NCI-H1092 (cell line): ENCODE measurements at regions not wholly inside any gene's neighbourhood (a gene's known extent, or its start where the extent isn't known, plus 50 kb on each side); places are given as distances from the start of the nearest gene placed in this dataset.
"Not testable (repeated sequence)": the region's sequence is repeated elsewhere in the genome, so short reads cannot be mapped to it uniquely, and the experiment has no call there.

Experiments
- DNase-seq: peaks from one replicate; lab custom pipeline; 2025; lab: John Stamatoyannopoulos, UW

DNA sequence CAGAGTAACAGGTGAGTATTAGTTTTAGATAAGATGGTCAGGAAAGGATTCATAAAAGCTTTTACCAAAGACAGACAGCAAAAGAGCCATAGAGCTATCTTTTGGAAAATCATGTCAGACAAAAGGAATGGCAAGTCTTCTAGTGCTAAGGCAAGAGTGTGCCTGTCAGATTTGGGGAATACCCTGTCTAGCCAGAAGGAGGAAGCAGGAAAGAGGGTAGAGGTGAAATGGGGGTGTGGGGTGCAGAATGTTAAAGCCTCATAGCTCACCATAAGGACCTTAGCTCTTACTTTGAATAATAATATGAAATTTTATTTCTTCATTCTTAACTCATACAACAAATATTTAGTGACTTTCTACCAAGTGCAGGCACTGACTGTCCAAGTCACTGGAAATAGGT is 512.1 kb upstream of the ROBO2 start:
- no peak for DNase-seq

DNA sequence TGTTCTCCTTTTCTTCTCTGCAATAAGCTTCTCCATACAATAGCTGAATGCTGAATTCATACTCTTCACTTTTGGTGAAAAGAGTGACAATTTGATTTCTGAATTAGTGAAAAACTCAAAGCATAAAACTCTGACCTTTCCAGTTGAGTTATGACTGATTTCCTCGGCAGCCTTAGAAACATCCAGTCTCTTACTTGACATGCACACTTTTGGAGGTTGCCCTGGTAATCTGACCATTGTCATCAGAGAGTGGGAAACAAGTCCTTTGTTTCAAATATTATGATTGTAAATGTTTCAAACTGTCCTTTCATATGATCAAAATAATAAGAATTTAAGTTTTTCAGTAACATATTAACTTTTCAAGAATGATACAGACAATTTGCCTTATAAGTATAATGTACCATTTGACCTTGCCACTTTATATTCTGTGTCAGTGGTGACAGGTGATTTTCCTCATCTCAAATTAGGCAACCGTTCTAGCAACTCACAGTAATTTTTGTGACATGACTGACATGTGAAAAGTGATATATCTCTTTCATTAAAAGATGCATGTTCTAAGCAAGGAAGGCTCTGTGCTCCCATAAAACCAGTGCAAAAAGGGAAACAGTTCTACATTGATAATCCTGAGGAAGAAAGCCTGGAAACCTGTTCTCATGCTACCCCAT is 507.6 kb upstream of the ROBO2 start:
- DNase-seq: no peak

DNA sequence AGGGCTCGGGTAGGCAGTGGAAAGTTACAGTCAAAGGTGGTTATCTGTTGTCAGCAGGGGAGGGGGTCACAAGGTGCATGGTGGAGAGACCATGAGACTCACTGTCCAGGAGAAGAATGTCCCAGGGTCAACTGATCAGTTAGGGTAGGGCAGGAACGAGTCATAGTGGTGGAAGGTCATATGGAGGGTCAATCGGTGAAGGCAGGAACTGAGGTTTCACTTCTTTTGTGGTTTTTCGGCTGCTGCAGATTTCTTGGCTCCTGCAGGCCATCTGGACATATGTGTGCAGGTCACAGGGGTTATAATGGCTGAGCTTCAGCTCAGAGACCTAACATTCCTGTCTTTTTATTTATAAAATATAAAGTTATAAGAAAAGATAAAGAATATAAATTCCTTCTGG is 506.2 kb upstream of the ROBO2 start:
- not testable (repeated sequence) for DNase-seq

DNA sequence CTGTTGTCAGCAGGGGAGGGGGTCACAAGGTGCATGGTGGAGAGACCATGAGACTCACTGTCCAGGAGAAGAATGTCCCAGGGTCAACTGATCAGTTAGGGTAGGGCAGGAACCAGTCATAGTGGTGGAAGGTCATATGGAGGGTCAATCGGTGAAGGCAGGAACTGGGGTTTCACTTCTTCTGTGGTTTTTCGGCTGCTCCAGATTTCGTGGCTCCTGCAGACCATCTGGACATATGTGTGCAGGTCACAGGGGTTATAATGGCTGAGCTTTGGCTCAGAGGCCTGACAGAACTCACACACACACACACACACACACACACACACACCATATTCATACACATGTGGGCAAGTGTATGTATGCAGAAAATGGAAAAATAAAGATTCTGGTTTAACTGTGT is 502.0 kb upstream of the ROBO2 start:
- not testable (repeated sequence) for DNase-seq

DNA sequence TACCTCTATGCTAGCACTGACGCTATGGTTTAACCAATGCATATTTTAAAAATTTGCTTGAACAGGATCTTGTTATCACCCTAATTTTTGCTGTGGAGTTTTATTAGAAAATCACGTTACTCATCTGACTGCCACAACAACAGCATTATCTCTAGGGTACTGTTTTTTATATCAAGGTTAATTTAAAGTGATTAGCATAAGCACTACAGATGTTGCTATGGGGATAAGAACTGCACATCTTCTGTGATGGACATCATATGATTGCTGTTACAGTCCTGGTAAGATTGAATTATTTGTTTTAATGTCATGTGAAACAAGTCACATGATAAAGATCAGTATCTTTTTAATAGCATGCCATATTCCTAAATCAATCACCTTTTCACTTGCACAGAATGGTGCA is 492.2 kb upstream of the ROBO2 start:
- no peak for DNase-seq

DNA sequence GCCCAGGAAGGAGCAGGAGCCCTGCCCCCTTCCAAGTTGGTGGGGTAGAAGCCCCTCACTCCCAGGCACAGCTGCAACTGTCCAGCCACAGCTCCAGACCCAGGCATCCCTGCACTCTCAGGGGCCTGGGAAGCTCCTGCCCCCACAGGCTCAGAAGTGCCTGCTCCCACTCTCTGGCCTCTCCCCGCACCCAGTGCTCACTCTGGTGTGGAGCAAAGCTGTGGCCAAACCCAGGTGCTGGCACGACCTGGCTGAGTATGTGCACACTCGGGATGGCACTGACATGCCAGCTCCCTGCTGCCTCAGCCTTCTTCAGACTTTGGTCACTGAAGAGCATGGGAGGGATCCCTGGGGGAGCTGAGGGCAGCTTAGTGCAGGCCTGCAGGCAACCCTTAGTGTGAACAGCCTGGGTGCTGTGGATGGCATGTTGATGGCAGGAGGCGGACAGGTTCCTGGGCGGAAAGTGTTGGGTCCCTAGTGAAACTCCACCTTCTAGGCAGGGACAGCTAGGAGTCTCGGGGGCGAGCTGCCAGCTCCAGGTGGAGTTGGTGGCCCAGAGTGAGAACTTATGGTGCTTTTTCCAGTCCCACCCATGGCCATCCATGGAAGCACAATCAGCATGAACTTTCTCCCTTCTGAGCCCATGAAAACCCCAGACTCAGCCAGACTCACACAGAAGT is 489.2 kb upstream of the ROBO2 start:
- DNase-seq: no peak

DNA sequence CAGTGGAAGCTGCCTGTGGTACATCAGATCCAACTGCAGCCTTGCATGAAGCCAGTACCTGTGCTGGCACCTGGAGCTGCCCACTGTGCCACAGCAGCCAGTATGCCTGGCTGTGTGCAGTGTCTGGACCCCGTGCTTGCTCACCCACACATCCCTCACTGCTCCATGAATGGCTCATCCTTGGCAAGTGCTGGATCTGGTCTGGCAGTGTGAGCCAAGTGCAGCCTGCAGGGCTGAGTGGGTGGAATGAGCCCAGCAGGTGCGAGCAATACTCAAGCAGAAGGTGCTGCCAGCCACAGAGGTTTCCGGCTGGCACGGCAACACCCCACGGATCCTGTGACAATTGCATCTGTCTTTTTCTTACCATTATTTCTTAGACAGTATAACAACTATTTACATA is 488.2 kb upstream of the ROBO2 start:
- DNase-seq: no peak

DNA sequence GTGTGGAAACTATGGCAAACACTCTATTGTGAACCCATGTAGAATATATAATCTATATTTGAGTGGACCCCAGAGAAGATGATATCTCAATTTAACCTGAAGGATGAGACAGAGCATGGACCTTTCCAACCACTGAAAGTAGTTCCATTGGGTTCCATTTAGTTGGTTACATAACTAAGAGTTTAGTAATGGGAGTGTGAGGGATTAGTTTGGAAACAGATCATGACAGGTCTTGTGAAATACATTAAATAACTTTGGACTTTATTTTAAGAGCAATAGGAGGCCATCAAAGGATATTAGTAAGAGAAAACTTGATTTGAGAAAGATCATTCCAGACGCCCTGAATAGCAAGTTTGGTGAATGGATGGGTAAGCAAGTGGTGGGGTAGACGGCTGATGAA is 487.2 kb upstream of the ROBO2 start:
- no peak for DNase-seq

DNA sequence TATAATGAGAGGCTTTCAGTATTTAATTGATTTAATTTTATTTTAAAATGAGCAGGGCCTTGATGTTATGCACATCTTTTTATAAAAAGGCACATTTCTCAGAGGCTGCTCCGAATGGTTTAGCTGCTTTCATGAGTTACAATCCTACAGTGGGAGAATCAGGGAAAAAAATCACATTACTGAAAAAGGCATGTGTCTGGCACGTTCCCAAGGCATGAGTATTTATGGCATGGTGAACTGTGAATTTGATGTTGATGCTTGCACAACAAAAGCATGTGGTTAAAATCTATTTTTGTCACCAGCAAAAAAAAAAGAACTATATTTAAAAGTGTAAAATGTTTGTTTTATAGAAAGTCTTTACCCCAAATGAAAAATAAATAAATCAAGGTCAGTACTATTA is 485.2 kb upstream of the ROBO2 start:
- DNase-seq: no peak

DNA sequence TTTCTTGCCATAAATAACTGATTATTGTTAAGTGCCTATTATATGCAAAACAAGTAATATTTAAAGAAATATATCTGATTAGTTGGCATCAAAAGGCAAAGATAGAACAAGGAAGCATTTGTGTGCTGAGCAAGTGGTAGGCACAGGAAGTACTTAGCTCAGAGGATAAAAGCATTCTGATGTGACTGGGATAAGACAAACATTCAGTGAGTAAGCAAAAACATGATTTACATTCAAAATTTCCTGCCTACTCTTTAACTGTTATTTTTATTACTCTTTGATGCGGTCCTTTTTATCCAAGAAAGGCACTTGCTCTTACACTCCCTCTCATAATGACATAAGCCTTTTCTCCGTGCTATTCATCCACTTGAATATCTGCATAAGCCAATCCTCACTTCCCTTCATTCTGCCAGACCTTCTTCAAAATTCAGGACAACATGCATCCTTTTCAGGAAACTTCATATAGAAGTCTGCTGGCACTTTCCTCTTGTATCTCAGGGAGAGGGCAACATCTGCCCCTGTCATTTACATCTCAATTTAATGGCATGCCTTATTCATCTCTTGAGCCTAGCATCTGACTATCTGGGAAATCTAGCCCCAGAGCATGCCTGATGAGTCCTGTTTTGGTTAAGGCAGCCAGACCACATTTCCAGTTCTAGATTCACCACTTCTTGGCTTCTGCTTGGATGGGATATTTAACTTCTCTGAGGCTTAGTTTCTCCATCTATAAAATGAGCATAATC is 478.2 kb upstream of the ROBO2 start:
- no peak for DNase-seq

DNA sequence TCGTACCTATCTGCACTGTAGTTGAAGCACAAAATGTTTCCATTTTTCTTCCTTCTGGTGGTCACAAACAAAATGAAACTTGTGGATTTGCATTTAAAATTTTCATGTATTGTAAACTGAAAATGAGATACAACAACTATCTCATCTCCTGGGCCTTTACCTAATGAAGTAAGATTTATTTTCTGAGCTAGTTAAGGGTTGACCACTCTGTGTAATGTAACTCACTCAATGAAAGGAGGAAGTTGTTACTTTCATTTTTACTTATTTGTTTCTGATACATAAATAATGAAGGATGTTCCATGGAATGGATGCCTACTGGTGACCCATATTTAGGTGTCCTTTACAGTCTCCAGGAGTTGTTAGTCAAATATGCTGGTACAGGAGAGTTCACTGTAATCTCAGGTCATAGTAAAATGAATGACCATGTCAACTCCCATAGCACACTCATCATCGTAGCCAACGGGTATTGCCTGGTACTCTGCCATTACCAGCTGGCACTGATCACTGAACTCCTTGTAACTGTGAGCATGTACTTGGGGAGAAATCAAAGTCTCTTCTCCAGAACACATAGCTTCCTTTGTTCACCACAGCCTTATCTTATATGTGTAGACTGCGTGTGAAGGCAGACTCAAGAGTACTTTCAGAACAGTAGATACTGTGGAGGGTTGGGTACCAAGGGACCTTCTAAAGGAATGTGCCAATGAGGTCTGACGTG is 474.2 kb upstream of the ROBO2 start:
- no peak for DNase-seq

DNA sequence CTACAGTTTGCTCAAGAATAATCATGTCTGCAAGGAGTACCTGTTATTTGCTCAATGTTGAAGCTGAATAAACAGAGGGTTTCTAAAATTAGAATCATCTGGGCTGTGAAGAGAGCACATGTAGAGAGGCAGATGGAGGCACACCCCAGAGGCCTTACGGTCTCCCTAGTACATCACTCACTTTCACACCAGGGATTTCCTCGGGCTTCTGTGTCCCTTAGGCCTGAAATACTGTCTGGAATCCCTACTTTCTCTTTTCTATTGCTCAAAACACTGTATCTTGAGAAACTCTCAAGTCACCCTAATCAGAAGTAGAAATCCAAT is 473.7 kb upstream of the ROBO2 start:
- DNase-seq: no peak

DNA sequence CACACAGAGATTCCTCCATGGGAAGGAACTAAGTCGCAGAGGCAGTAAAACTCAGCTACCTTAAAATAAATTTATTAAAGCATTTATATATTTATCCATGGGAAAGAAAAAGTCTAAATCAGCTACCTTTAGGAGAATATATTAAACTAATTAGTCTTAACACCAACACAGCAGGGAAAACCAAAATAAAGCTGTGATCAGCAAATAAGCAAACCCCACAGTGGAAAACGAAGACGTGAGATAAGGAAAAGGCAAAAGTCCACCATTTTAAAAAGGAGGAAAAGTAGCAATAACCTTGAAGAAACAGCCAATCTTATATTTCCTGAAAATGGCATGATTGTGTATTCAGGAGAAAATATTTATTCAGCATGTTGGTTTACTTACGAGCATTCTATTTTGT is 473.0 kb upstream of the ROBO2 start:
- DNase-seq: no peak

DNA sequence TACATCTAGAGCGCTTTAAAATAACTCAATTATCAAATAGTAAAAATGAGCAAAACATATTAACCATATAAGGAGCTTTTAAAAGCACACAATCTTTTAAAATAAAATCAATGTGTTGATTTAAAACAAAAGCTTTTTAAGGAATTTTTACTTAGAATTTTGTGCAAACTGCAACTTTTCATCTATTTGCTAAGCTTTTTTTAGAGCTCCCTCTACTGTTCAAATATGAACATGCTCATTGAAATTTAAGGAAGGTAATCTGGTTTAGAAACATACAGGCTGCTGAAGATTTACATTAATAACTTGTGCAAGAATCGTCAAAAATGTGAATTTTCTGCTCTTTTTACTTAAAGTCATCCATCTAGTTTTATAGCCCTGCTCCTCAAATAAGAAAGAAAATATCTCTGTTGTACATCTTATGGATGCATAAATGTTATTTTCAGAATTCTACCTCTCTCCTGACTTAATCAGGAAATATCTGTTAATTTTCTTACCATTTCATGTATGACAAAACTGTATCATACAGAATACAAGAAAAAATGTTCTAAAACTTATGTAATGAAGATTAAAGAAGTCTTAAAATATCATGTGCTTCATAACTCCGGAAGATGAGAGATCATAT is 469.4 kb upstream of the ROBO2 start:
- DNase-seq: no peak

DNA sequence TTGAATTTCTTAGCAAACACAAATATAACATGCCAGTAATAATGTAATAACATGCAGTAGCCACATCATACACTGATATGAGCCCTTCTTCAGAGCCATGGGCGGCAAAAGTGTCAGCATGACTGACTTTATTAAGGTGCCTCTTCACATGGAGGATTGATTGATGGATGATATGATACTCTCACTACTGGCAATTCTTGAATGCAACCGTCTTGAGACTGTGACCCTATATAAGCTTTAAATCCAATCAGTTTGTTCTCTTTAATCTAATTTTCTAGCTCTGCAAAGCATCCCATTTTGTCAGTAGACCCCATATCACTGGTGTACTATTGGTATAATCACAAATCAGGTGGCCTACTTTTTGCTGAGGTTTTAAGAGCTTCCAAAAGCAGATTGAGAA is 463.7 kb upstream of the ROBO2 start:
- no peak for DNase-seq

DNA sequence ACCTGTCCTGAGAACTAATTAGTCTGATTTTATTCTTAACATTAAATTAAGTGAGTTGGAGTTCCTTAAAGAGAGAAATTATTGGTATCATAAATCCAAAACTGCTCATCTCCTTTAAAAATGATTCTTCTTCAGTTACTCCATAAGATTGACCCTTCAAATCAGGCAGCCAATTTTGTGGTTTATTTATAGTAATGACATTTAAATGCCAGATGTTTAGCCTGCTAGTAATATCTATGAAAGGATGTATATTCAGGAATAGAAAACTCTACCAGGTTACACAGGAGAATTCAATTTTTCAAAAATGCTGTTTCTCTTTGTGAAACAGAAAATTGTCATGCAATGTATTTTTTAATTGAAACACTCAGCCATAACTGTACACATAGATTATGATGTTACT is 457.8 kb upstream of the ROBO2 start:
- no peak for DNase-seq

DNA sequence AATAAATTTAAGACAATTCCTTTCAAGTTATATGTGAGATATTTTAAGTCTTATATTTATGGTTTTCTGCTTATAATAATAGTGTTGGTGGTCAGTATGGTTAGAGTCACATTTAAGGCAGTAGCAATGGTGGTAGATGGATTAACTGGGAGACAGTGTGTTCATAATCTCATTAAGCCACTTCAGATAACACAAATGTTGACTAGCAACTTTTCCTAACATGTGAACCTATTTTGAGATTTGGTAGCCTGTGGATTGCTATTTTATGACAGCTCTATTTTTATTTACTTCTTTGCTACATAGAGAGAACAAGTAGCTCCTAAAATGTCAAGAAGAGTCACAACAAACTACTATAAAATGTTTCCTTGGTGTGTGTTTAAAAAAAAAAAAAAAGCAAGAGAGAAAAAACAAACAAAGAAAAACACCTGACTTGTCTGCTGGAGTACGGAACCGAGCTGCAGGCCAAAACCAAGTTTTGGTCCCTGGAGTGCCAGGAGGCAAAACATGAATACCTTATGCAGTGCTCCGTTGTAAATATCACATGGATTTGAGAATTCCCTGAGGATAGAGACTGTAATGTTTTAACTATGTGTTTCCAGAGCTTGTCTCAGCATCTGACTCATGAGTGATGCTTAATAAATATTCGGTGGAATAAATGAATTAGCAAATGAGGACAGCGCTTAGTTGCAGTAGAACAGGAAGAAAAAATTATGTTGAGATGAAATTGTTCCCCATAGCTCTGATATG is 457.1 kb upstream of the ROBO2 start:
- no peak for DNase-seq

DNA sequence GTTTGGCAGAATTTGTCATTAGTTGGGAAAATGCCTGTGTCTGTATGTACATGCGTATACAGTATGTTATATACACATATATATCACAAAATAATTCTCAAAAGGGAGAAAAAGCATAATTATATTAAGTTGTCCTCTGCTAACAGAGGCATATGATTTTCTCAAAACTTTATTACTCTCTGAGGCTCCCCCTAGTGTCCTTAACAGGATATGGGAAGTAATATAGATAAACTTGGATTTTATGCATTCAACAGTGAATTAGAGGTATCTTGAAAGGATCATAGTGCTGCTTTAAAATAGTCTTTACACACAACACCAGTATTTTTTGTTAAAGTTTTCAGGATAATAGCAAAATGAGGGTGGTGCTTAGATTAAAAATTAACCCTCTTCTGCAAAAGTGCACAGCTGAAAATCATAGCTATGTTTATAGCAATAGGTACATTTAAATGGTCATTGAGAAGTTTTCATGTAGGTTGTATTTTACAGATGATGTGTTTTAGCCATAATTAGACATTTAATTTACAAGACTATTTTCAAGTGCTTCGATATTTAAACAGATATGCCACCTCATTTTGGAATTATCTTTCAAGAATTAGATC is 454.0 kb upstream of the ROBO2 start:
- DNase-seq: no peak

DNA sequence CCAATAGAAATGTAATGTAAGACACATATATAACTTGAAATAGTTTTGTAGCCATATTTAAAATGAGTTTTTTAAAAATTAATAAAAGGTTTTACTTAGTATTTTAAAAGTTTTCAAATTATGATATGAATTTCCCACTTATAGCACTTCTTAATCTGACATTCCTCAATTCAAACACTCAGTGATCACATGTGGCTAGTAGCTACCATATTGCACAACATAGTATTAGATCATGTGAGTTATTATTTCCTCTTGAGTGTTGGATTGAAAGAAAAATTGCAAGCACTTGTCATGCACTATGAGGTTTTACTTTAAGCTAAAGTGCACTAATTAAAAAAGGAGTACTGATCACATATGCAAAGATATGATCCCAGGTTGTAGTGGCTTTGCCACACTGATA is 453.4 kb upstream of the ROBO2 start:
- no peak for DNase-seq

DNA sequence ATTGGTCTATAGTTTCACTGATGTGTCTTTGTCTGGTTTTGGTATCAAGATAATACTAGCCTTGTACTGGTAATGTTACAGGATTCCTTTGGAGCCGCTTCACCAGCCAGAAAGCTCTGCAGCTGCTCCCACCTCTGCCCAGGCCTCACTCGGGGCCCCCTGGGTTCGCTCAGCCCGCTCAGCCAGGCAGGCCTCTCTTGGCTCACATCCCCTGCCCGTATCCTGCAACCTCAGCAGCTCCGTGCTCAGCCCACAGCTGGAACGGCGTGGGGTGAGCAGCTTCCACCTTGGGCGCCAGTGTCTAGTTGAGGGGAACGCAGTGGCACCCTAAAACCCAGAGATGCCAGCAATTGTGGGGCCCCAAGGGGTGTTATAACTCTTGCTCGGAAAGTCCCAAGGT is 429.7 kb upstream of the ROBO2 start:
- no peak for DNase-seq

DNA sequence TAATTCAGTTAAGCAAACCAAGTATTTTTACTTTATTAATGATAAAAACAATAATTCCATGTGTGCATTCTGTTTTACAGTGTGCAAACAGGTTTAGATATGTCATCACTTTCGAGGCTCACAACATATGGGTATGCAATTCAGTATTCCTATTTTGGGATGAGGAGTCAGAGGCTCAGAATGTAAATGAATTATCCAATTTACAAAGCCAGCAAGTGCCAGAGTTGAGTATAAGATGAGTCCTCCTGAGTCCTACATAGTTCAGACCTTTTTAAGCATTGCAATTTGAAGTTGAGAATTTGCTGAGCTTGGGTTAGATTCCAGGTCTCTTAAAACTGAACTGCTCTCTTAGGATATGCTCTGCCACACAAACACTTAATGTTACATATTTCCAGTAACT is 424.2 kb upstream of the ROBO2 start:
- DNase-seq: no peak
